Endothelial cell of umbilical vein (primary cell): ENCODE measurements at regions not wholly inside any gene's neighbourhood (a gene's known extent, or its start where the extent isn't known, plus 50 kb on each side); places are given as distances from the start of the nearest gene placed in this dataset.

Experiments used
- BruUV-seq: library from RNA; stranded (reverse); fragments of 400-500 nt; replicated peaks from 2 replicates; lab custom pipeline; 2021; lab: Mats Ljungman, UMichigan
- CTCF ChIA-PET: fragments of 300-600, 350-600 bp; sonication (Branson Sonifier 250); formaldehyde crosslinking; loops from one replicate; lab custom pipeline; 2021; ENCODE audit warnings: antibody characterized with exemption, inconsistent platforms; lab: Charles Lee
- POLR2A ChIA-PET: fragments of 300-600, 350-600 bp; sonication (Branson Sonifier 250); formaldehyde crosslinking; loops from one replicate; lab custom pipeline; 2021; ENCODE audit warnings: antibody characterized with exemption, inconsistent platforms; lab: Charles Lee
- DNase-seq: peaks from one replicate; pipeline ENCODE4 v3.0.0-alpha.2; 2011; ENCODE audit warnings: low read depth, low spot score
- FAIRE-seq: peaks from 2 replicates; lab custom pipeline; 2011; peaks lifted over from hg19 to GRCh38; lab: Jason Lieb, UNC
- H2AFZ ChIP-seq: 2 replicates; pipeline ENCODE4 v1.6.0; 2012; ENCODE audit warnings: low read depth, low read length, control low read depth, inconsistent platforms
- H3K27ac ChIP-seq: 2 replicates; pipeline ENCODE4 v1.5.1; 2011; ENCODE audit warnings: low read depth, mild to moderate bottlenecking, control low read depth, low read length, moderate library complexity; ENCODE audit not compliant: insufficient read depth
- H3K27me3 ChIP-seq, 2 experiments: 2 replicates each; pipeline versions ENCODE4 v1.6.0 to v1.6.1; 2011; ENCODE audit warnings: low read length in 2 of 2, mixed read lengths in 1 of 2; ENCODE audit not compliant: control insufficient read depth in 2 of 2, insufficient read depth in 2 of 2
- H3K36me3 ChIP-seq, 2 experiments: 2 replicates in 1 of 2; 3 replicates in 1 of 2; pipeline ENCODE4 v1.5.1; 2011; ENCODE audit warnings: low read length in 2 of 2, mild to moderate bottlenecking in 1 of 2, moderate library complexity in 1 of 2; ENCODE audit not compliant: control insufficient read depth in 2 of 2, insufficient read depth in 2 of 2; ENCODE audit errors: extremely low read depth in 1 of 2
- H3K4me1 ChIP-seq: 3 replicates; pipeline ENCODE4 v1.5.1; 2011; ENCODE audit warnings: mild to moderate bottlenecking, low read length; ENCODE audit not compliant: control insufficient read depth, insufficient read depth; ENCODE audit errors: extremely low read depth
- H3K4me2 ChIP-seq: 2 replicates; pipeline ENCODE4 v1.6.1; 2011; ENCODE audit warnings: low read length, control low read depth, mixed read lengths; ENCODE audit not compliant: insufficient read depth
- H3K4me3 ChIP-seq, 3 experiments: fragments of 200-600 bp in 1 of 3; sonication (generic), shearing (Covaris generic) in 1 of 3; replicated peaks in 1 of 3; 2 replicates each; pipeline ENCODE4 v1.5.1; 2011 to 2016; ENCODE audit warnings: control low read depth in 3 of 3, low read length in 3 of 3, mild to moderate bottlenecking in 2 of 3, inconsistent platforms in 1 of 3, low read depth in 1 of 3, moderate library complexity in 1 of 3; ENCODE audit not compliant: insufficient read depth in 1 of 3
- H3K79me2 ChIP-seq: 2 replicates; pipeline ENCODE4 v1.6.0; 2012; ENCODE audit warnings: low read length, inconsistent platforms; ENCODE audit not compliant: control insufficient read depth, insufficient read depth
- H3K9ac ChIP-seq: replicated peaks from 2 replicates; pipeline ENCODE3; 2011; ENCODE audit warnings: low read length, control low read depth; ENCODE audit not compliant: insufficient read depth; ENCODE audit errors: extremely low read depth
- H3K9me1 ChIP-seq: replicated peaks from 3 replicates; pipeline ENCODE4 v1.6.0; 2011; ENCODE audit warnings: mild to moderate bottlenecking, low read length; ENCODE audit not compliant: control insufficient read depth, insufficient read depth; ENCODE audit errors: extremely low read depth
- H3K9me3 ChIP-seq: replicated peaks from 2 replicates; pipeline ENCODE4 v1.5.1; 2012; ENCODE audit warnings: low read length, inconsistent platforms; ENCODE audit not compliant: control insufficient read depth, insufficient read depth
- H4K20me1 ChIP-seq: replicated peaks from 2 replicates; pipeline ENCODE3; 2011; ENCODE audit warnings: mild to moderate bottlenecking, low read length; ENCODE audit not compliant: control insufficient read depth, insufficient read depth; ENCODE audit errors: extremely low read depth
- CTCF ChIP-seq, 2 donors: IDR thresholded peaks; 1 replicate in 1 of 2; 2 replicates in 1 of 2; pipeline ENCODE4 v1.5.1; 2011; ENCODE audit warnings: low read length in 2 of 2, mild to moderate bottlenecking in 2 of 2, moderate library complexity in 2 of 2, control low read depth in 1 of 2, inconsistent platforms in 1 of 2, low read depth in 1 of 2; ENCODE audit not compliant: insufficient read depth in 1 of 2; ENCODE audit errors: extremely low read depth in 1 of 2
- EZH2 ChIP-seq: IDR thresholded peaks from 2 replicates; pipeline ENCODE4 v1.6.1; 2012; ENCODE audit warnings: borderline replicate concordance, low read depth, mild to moderate bottlenecking, moderate library complexity, low read length, inconsistent platforms; ENCODE audit not compliant: severe bottlenecking
- FOS ChIP-seq: IDR thresholded peaks from 2 replicates; pipeline ENCODE4 v1.6.1; 2011; ENCODE audit warnings: mild to moderate bottlenecking, low read length, moderate library complexity, borderline replicate concordance; ENCODE audit not compliant: insufficient read depth
- GATA2 ChIP-seq: IDR thresholded peaks from 2 replicates; pipeline ENCODE4 v1.7.0; 2011; ENCODE audit warnings: low read depth, mild to moderate bottlenecking, moderate library complexity, mixed read lengths, low read length; ENCODE audit not compliant: insufficient read length, insufficient read depth
- JUN ChIP-seq: IDR thresholded peaks from 2 replicates; pipeline ENCODE4 v1.6.1; 2011; ENCODE audit warnings: borderline replicate concordance, low read depth; ENCODE audit not compliant: insufficient read length, insufficient read depth
- MAX ChIP-seq: IDR thresholded peaks from 2 replicates; pipeline ENCODE4 v1.6.1; 2011; ENCODE audit not compliant: insufficient read depth, insufficient read length
- MYC ChIP-seq: IDR thresholded peaks from one replicate; pipeline ENCODE4 v1.6.1; 2011; ENCODE audit warnings: mild to moderate bottlenecking, low read depth, low read length
- POLR2A ChIP-seq: IDR thresholded peaks from 2 replicates; pipeline ENCODE4 v1.6.1; 2012; ENCODE audit warnings: low read depth, mild to moderate bottlenecking, control low read depth, low read length
- POLR2AphosphoS5 ChIP-seq: IDR thresholded peaks from 2 replicates; pipeline ENCODE4 v1.6.1; 2012; ENCODE audit warnings: low read depth, mild to moderate bottlenecking, control low read depth, low read length, moderate library complexity; ENCODE audit not compliant: insufficient read depth
- dilution Hi-C: fragments of 300-500 bp; cut with MboI; formaldehyde crosslinking; loops from one replicate; pipeline ENCODE4 v1.15.0; 2019; ENCODE audit warnings: low sequenced_read_pairs; ENCODE audit not compliant: extremely low pct_ligation_motif_present
- intact Hi-C: fragments of 100-400 bp; cut with micrococcal nuclease; formaldehyde crosslinking; loops from one replicate; pipeline ENCODE4 v1.10.0; 2022

GRCh38 chr2:217150236-217150635, 290.4 kb upstream of the TNP1 start:
- Histone ChIP-seq H2AFZ (no peak overlapping the region), H3K9me3 (no peaks in the 10 kb centered on the region), H3K4me2 (no peak overlapping the region), H3K27me3 (peaks cover 5 to 17% of the 10 kb centered on the region in 2 experiments), H3K36me3 (no peaks in the 10 kb centered on the region), H3K9ac (no peak overlapping the region), H3K79me2 (no peaks in the 10 kb centered on the region), H3K4me1 (no peaks in the 10 kb centered on the region), H3K27ac (no peak overlapping the region), H3K9me1 (no peaks in the 10 kb centered on the region), H4K20me1 (no peaks in the 10 kb centered on the region), H3K4me3 (no peak overlapping the region)
- no TSS peak for BruUV-seq
- CTCF ChIA-PET: interaction anchor here (0.6 to 1.0 kb wide), 2 partner anchors 16 to 97 kb away, joined by 4 to 5 read pairs; no protein-coding TSS in a partner anchor
- dilution Hi-C loops: loop anchor here (25.0 kb wide), 1 partner anchor 337 kb away; no protein-coding TSS in a partner anchor
- FAIRE-seq (no peak), DNase-seq (no peak)
- POLR2A ChIA-PET: no interaction called here
- TF ChIP-seq MYC (no peak), POLR2A (no peak), MAX (no peak), EZH2 (no peak), JUN (no peak), FOS (no peak), POLR2AphosphoS5 (no peak), CTCF (IDR thresholded peaks at IDR 0.05; ENCODE audit: extremely low read depth in 1 of 2, insufficient read depth in 1 of 2, low read depth in 1 of 2, low read length in 2 of 2) (no peak), GATA2 (no peak)
- intact Hi-C loops: no loop called here
